ENCODE measurements at regions not wholly inside any gene's neighbourhood (a gene's known extent, or its start where the extent isn't known, plus 50 kb on each side); places are given as distances from the start of the nearest gene placed in this dataset.
"Not testable (repeated sequence)": the region's sequence is repeated elsewhere in the genome, so short reads cannot be mapped to it uniquely, and the experiment has no call there.

DNA sequence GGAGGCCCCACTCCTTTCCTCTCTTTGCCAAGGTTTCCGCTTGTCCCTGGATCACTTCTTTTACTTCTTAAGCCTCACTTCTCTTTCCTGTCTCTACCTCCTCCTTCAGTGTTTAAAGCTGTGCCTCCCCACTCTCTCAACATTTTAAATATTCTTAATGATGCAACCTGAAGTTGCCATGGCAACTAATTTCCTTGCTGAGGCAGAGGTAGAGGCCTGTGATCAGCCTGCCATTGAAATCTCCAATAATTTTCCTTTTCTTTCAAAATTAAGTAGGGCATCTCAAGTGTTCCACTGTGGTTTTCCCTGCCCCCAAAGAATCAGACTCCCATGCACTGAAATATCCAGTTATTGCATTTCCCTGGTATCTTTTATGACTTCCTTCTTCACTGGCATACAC, 108.6 kb upstream of the VRK1 start:
- no peak for DNase-seq

DNA sequence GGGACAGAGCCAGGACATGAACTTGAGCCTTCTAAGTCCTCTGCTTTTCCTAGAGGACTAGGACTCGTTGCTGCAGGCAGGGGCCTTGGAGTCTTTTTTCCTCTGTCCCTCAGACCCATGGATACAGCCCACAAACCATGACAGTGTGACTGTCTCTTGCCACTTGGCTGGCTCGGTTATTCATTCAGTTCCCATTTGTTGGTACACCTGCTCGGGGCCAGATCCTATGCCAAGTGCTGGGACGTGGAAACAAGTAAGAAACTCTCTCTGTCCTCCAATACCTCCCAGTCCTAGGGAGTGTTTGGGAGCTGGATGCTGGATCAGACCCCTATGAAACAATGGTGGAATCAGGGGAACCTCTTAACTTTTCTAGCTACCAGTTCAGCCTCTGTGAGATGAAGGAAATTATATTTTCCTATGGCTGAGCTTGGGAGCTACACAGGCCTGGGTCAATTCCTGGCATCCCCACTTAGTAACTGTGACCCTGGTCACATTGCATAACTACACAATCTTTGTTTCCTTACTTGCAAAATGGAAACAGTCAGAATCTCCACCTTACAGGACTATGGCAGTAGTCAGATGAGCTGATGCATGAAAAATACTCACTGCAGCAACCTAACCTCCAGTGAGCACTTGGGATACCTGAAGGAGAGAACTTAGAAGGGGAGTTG, 106.3 kb upstream of the VRK1 start:
- DNase-seq, result no peak

DNA sequence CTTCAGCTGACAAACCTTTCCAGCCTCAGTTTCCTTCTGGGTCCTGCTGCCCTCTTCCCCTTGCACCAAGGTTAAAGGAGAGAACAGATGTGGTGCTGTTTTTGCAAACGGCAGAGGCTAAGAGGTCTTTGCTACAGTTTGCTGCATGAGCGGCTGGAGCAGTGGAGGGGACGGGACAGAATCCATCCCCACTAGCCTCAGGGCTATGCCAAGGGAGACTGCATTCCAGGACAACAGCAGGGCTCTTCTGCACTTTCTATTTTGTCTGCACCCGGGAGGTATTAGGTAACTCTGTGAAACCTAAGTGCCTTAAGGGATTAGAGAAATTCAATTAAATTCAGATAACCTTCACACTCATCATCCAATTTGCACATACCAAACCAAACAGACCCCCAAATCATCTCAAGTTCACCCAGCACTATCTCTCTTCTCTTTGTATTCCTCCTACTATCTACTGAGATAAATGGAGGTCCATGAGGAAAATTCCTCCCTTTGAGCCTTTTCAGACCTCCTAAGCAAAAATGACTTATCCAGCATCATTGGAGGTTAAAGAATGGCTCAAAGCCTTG, 103.8 kb upstream of the VRK1 start:
- no peak for DNase-seq

DNA sequence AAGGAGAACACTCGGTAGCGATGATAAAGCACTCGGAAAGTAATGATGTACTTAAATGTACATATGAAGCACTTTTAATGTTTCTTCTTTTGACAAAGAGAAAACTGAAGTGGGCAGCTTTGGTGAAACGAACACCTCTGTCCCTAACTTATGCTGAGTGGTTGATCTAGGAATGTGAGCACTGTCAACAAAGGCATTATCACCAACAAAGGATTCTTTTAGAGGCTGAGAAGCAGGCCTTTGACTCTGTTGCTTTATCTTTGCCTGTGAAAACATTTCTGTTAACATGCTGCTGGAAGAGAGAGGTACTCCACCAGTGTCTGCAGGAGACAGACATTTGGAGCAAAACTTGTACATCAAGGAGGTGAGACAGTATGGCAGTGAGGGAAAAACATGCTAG, 103.2 kb upstream of the VRK1 start:
- no peak for DNase-seq

DNA sequence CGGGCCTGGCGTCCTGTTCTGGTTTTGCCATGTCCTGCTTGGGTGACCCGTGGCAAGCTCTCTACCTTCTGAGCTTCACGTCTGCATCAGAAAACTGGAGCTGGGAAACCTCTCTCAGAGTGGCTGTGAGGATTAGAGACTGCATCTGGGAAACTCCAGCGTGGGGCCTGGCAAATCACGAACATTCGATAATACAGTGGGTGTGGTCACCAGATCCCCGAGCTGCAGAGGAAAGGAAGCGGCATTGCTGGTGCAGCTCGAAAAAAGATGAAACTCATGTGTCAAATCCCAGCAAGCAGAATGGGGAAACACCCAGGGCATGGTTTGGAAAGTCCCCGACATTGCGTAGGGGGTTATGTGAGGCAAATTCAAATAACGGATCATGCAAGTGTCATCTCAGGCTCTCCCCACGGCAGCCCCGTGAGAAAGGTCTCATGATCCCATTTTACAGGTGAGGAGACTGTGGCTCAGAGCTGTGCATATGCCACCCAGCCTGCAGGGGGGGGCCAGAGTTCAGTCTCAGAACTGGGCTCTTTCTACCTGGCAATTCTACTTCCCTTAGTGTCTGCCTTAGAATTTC, 98.1 kb upstream of the VRK1 start:
- DNase-seq, result no peak

DNA sequence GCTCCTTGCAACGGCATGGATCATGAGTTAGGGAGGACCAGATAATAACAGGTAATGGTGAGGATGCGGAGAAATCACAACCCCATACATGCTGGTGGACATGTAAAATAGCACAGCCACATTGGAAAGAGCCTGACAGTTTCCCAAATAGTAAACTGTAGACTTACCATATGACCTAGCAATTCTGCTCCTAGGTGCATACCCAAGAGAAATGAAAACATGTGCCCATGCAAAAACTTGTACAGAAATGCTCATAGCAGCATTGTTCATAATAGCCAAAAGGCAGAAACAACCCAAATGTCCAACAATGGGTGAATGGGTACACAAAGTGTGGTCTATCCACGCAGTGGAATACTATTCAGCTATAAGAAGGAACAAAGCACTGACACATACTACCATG, 97.5 kb upstream of the VRK1 start:
- no peak for DNase-seq

DNA sequence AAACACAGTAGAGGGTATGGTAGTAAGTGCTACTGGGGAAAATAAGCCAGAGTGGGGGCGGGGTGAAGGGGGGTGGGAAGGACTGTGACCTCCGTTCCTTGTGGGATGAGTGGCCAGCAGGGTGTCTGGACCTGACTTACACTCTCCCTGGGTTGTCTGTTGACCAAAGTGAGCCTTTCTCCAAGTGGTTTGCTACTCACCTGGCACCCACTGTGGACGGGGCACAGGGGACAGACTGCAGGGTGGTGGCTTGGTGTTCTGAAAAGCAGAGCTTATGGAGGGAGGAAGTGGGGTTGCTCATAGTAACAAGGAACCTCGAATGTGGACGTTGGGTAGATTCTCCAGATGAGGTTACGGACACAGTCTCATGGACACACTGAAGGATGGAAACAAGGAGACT, 94.4 kb upstream of the VRK1 start:
- DNase-seq, result no peak

DNA sequence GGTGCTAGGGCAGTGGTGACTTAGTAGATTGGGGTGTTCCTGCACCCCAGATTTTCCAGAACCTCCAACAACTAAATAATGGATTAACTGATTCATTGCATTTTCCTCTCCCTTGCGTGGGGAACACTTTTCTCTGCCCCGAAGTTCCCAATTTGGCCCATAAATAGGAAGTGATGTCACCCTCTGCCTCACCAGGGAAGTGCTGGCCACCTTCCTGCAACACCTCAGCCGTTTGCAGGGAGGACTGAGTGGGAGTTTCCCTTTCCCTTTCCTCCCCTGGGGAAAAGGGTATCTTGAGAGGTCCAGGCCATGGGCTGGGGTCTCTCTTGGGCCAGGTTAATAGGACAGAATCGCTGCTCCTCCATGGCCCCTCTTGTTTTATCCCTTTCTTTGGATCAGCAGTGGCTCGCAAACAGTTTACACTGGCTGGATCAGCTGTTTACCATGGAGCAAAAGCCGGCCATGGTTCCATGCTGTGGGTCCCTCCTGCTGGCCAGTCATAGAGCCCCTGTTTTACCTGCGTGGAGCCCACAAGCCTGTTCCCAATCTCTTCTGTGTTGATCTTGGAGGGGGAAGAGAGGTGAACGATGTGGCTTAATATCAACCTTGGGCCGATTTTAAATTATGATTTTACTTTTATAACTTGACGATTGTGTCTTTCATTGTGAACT, 91.6 kb upstream of the VRK1 start:
- DNase-seq, result no peak

DNA sequence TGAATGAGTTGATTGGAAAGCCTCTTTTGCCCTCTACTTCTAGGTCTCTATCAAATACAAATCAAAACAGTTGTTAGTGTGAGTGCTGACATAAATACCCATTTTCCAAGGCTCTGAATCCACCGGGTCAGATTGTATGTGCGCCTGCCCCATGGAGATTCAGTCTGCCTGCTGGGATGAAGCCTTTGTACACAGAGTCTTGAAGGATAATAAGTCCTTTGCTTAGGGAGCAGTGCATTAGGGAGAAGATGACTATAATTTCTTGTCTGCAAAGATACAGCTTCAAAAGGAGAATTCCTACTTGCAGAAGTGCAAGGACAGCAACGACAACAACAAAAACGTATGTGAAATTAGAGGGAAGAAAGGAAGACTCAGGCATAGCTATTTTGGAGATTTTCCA, 90.3 kb upstream of the VRK1 start:
- DNase-seq, result no peak

DNA sequence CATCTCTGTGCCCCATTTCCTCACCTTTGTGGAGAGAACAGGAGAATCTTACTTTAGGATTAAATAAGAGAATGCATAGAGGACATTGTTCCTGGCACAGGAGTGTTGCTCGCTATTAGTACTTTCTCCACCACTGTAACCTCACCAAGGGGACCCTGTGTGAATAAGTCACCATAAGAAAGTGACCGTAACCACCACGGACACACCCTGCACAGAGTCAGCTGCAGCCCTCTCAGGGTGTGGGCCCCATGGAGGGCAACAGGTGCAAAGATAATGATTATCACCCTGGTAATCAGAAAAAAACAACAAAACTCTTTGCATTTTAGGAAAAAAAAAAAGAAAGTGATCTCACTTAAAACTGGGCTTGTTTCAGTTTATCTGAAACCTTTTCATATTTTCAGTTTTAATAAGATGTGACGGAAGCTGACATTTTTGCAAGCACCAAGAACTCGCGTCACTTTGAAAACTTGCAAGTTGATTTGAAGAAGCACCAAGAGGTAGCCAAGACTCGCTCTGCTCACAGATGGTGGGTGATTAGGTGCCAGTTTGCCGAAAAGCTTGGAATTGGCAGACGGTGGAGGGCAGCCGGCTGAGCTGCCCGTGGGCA, 87.0 kb upstream of the VRK1 start:
- DNase-seq, result no peak

DNA sequence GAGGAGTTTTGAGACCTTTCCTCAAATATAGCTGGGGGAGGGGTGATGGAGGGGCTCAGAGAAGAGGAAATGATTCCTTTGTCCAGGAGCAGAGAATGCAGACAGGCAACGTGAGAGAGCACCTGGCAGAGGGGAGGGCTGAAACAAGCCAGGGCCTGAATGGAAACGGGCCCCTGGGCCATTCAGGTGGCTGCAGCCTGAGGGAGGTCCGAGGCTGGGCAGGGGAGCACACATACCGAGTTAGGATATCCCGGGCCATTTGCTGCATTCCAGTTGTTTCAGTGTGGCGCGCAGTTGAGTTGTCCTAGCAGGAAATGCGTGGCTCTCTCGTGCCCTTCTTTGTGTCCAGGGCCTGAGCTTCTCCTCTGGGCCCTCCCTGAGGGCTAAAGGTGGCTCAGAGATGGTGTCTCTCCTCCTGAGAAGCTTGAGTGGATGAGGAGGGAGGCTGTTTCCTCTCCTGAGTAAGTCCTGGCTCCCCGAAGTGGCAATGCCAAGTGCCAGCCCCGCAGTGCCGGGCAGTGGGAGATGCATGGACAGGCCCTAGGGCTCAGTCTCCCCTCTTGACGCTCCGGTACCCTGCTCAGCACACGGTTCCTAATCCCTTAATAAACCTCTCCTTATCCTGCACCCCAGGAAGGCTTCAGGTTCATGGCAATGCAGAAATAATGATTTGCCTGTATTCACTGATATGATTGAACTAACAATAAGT, 85.5 kb upstream of the VRK1 start:
- no peak for DNase-seq

DNA sequence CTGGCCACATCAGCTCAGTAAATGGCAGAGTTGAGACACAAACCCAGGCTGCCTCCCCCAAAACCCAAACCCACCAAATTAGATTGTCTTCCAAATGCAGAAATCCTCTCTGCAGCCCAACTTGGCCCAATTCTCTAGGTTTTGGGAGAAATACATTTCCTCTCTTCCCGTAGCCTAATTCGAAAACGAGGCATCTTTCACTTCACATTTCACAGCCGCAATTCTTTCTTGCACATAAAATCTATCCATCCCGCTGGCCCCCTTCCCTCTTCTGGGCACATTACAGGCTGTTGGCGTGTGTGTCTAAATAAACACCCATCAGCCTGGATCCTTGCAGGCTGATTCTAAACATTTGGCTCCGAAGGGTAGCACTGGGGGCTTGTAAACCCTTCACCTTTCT, 83.8 kb upstream of the VRK1 start:
- DNase-seq, result no peak

DNA sequence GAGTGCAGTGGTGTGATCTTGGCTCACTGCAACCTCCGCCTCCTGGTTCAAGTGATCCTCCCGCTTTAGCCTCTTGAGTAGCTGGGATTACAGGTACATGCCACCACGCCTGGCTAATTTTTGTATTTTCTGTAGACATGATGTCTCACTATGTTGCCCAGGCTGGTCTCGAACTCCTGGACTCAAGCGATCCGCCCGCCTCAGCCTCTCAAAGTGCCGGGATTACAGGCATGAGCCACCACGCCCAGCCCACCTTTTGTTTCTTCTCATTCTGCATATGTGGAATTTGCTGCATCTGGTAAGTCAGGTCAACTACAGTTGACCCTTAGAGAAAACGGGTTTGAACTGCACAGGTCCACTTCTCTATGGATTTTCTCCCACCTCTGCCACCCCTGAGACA, 82.6 kb upstream of the VRK1 start:
- DNase-seq, result not testable (repeated sequence)

DNA sequence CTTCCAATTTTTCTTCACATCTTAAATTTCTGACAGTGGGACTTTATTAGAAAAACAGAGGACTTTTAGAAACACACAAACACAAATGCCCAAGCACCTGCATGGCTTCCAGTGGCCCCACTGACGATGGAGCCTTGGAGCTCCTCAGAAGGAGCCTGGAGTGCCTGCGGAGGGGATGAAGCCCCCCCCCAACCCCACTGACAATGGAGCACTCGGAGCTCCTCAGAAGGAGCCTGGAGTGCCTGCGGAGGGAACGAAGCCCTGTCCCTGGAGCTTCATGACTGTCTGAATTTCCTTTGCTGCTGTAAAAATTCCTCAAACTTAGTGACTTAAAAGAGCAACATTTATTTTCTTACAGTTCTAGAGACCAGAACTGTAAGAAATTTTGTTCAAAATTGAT, 80.1 kb upstream of the VRK1 start:
- no peak for DNase-seq

DNA sequence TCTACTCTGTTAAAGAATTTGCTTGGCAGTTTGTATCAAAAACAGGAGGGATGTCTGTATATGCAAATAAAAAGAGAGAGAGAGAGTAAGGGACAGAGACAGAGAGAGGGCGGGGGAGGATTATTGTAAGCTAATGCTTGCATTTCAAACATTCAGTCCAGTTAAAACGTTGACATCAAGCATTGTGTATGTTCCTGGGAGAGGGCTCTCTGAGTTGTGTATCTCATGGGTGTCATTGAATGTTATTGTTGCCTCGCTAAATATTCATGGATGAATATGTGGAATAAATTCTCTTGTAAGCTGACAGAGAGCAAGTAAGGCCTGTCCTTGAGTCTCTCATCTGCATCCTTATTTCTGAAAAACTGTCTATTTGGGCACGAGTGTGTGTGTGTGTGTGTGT, 78.8 kb upstream of the VRK1 start:
- DNase-seq, result no peak

DNA sequence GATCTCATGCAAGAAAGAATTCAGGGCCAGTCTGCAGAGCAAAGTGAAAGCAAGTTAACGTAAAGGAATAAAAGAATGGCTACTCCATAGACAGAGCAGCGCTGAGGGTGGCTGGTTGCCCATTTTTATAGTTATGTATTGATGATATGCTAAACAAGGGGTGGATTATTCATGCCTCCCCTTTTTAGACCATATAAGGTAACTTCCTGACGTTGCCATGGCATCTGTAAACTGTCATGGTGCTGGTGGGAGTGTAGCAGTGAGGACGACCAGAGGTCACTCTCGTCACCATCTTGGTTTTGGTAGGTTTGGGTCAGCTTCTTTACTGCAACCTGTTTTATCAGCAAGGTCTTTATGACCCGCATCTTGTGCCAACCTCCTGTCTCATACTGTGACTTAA, 76.5 kb upstream of the VRK1 start:
- DNase-seq, result not testable (repeated sequence)

DNA sequence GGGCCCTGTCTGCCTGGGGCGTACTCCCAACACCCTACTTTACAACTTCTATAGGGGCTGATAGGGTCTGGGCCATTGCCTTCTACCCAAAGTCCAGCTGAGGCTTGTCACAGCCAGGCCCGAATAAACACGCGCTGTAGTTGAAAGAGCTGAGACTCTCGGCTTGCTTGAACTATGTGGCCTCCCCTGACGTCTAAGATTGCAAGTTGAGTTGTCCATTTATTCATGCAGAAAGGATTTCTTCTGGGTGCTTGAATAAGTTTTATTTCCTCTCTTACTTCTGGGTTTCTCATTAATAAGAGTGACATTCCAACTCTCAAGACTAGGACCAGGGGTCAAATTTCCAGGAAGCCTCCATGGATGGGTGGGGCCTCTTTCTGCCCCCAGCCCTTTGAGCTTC, 74.4 kb upstream of the VRK1 start:
- no peak for DNase-seq

DNA sequence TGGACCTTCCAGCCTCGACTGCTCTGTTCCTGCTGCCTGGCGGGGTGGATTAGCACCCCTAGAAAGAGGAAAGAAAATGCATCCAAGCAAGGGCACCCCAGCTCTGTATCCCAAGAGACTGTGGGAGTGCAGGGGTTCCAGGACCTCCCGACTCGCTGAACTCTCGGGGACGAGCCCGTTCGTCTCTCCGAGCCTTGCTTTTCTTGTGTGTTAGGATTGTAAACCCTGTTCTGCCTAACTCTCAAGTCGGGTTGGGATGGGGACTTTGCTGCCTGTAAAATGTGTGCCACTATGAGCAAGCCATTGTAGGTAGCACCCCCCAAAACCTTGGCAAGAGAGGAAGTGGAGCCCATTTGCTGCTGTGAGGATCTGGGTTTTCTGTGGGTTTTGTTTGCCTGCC, 73.2 kb upstream of the VRK1 start:
- no peak for DNase-seq

DNA sequence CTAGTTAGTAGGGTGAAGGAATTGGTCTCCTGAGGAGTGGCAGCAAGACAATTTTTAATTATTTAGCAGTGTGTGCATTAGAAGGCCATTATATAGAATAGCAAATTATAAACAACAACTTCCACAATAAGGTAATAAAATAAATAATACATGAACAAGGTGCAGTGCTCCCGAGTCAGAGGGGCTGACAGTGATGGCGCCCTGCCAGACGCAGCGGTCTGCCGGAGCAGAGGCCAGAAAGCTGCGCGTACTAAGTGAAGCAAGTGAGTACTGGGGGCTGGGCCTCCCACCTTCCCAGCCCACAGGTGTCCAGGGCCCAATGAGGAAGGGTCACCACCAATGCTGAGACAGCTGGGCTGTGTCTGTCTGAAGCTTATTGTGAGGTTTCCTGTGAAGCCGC, 72.0 kb upstream of the VRK1 start:
- DNase-seq, result no peak

DNA sequence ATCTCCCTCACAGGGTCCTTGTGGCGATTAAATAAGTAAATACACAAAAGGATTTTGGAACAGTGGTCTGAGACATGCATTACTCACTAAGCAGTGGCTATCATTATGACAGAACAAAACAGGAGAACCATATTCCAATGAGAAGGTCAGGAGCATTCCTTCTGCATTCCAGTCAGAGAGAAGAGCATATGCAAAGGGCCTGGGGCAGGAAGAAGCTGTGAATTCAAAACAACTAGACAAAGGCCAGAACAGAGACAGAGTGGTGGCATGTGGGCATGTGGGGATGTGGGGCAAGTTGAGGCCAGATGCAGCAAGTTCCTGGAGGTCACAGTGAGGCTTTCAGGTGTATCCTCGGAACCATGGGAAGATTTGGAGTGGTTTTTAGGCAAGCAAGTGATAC, 70.1 kb upstream of the VRK1 start:
- no peak for DNase-seq

DNA sequence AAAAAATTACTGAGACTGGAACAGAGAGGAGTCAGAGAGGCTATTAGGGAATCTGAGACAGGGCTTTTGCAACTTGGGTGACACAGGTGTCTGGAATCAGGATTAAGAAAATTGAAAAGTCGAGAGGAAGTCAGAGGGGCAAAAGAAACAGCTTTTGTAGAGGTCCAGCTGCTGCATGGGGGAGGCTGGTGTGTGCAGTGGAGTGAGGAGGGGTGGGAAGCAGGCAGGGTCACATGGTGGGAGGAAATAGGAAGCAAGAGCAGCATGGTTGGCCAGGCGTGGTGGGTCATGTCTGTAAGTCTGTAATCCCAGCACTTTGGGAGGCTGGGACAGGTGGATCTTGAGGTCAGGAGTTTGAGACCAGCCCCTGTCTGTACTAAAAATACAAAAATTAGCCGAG, 69.7 kb upstream of the VRK1 start:
- no peak for DNase-seq

DNA sequence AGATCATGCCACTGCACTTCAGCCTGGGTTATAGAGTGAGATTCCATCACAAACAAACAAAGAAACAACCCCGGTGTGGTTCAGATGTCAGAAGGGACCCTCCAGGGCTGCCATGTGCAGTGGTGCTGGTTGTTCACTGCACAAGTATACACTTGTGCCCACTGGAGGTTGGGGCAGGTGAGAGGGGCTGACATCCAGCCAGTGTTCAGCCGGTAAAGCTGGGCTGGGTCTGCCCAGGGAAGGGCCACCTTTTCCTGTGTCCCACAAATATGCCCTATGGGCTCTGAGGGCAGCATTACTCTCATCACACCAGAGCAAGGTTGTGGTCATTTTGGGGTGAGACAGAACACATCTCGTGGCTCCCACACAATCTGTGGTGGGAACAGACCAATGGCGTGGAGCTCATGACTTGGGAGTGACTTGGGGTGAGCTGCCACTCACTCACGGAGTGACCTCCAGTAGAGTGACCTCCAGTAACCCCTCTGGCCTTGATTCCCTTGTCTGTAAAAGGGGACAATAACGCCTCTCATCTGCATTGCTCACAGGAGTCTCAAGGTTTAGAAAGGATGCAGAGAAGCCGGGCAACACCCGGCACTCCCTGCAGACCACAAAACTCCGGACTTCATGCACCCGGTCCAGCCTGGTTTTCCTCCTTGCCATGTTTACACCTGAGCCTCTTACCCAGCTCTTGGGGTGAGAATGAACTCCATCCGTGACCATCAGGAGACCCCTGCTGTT, 69.0 kb upstream of the VRK1 start:
- DNase-seq, result no peak

DNA sequence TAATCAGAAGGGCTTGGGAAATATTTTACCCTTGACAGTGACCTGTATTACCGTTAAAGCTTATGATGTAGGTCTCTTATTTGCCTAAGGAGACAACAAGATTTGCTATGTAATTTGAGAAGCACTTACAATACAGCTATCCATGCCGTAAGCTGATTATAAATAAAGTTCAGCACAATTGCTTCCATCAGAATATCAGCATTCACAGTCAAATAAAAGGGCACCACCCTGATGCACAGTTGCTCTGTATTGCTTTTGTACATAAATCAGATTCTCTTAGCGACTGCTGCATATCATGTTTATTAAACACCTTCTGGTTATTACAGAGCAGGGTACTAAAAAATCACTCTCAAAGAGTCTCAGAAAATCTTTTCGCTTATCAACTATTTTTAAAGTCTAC, 67.3 kb upstream of the VRK1 start:
- DNase-seq, result no peak
